Stomach (tissue), 8 donors: ENCODE measurements at regions not wholly inside any gene's neighbourhood (a gene's known extent, or its start where the extent isn't known, plus 50 kb on each side); places are given as distances from the start of the nearest gene placed in this dataset.
A peak's percentile ranks its signal among the peaks of the same experiment; 100 is the strongest.

Experiments
- DNase-seq, 2 donors: peaks; one replicate each; pipeline versions ENCODE4 v3.0.0 to v3.0.0-alpha.2; 2013 to 2019
- H3K27ac ChIP-seq, 5 donors: fragments of 200-600 bp in 4 of 5; sonication (generic) in 4 of 5; one replicate each; pipeline ENCODE4 v1.5.1; 2013 to 2019; ENCODE audit warnings: mild to moderate bottlenecking in 1 of 5, moderate library complexity in 1 of 5
- H3K27me3 ChIP-seq, 3 donors: fragments of 200-600 bp; sonication (generic); one replicate each; pipeline ENCODE4 v1.5.1; 2017 to 2019; ENCODE audit warnings: mixed run types in 1 of 3
- H3K36me3 ChIP-seq, 4 donors: fragments of 200-600 bp; sonication (generic); 1 replicate in 3 of 4; 2 replicates in 1 of 4; pipeline ENCODE4 v1.5.1; 2016 to 2019
- H3K4me1 ChIP-seq, 4 donors: fragments of 200-600 bp; sonication (generic); one replicate each; pipeline ENCODE4 v1.5.1; 2016 to 2019
- H3K4me3 ChIP-seq, 4 donors: fragments of 200-600 bp; sonication (generic) in 3 of 4; one replicate each; pipeline ENCODE4 v1.5.1; 2016 to 2019; ENCODE audit warnings: mild to moderate bottlenecking in 1 of 4
- H3K9me3 ChIP-seq, 4 donors: fragments of 200-600 bp; sonication (generic); one replicate each; pipeline ENCODE4 v1.5.1; 2016 to 2019
- CTCF ChIP-seq, 7 experiments: fragments of 450-650 bp in 4 of 7; fragments of 200-600 bp in 3 of 7; sonication (generic) in 3 of 7; IDR thresholded peaks; one replicate each; pipeline ENCODE4 v1.5.1; 2016 to 2019; ENCODE audit warnings: antibody characterized with exemption in 7 of 7, control low read depth in 2 of 7, mild to moderate bottlenecking in 1 of 7
- EP300 ChIP-seq: sonication (generic); formaldehyde crosslinking; IDR thresholded peaks from one replicate; pipeline ENCODE4 v1.6.1; 2017; ENCODE audit warnings: antibody characterized with exemption
- POLR2A ChIP-seq, 4 donors: fragments of 450-650 bp; IDR thresholded peaks; one replicate each; pipeline ENCODE4 v1.6.1; 2016; ENCODE audit warnings: antibody characterized with exemption in 4 of 4, control low read depth in 2 of 4, mild to moderate bottlenecking in 1 of 4, moderate library complexity in 1 of 4
- POLR2AphosphoS5 ChIP-seq, 3 donors: sonication (generic); formaldehyde crosslinking; IDR thresholded peaks; one replicate each; pipeline ENCODE4 v1.6.1; 2016; ENCODE audit warnings: antibody characterized with exemption in 3 of 3
- WGBS, 5 donors: extraction: QIAGEN DNeasy Blood & Tissue Kit in 3 of 5; methylation state at CpG; one replicate each; pipeline versions ENCODE4 v1.1.5 to v1.1.7; 2013 to 2018; 5-methylcytosine and 5-hydroxymethylcytosine counted together
- intact Hi-C: fragments of 100-400 bp; cut with DNase I; formaldehyde crosslinking; loops from one replicate; pipeline ENCODE4 v1.15.1; 2023; ENCODE audit warnings: low total_unique reads
- donor health status: healthy with polysubstance abuse.
- donor health status: Bipolar disorder and iron deficiency.
- donor health status: healthy.

DNA sequence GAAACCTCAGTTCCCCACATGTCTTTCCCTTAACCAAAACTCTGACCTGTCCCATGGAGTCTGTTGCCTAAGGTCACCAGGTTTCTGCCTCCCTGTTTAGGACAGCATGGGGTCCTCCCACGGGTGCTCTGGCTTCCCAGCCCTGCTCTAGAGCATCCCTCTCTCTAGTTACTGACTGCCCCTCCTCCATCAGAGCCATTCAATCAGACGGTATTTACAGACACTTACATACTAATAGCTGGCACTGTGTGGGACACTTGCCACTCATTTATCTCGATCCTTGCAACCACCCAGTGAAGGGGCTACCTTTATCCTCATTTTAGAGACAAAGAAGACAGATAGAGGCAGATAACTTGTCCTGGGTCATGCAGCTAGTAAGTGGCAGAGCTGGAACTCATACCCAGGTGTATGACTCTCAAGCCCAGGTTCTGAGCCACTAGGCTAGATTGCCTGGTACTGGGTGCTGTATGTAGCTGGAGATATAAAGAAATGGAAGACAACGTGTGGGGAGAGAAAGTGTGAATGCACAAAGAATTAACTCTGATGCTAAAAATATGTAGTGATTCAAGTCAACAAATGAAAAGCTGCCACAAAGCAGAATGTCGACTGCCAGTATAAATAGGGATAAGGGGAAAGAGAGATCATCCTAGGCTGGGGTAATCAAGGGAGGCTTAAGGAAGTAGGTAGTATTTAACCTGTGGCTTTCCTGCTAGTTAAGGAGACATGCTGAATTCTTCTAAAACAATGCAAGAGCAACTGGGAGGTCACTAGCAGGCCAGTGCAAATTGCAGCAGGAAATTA is 52.5 kb upstream of the PDE8B start:
- H3K27me3 ChIP-seq: no peaks in the 10 kb centered on the region
- intact Hi-C loops: no loop called here
- H3K4me1 ChIP-seq: no peaks in the 10 kb centered on the region
- H3K27ac ChIP-seq: no peak overlapping the region
- TF ChIP-seq POLR2AphosphoS5 (IDR thresholded peaks at IDR 0.05): no peak
- no peak for TF ChIP-seq POLR2A (IDR thresholded peaks at IDR 0.05)
- no peak for TF ChIP-seq CTCF (IDR thresholded peaks at IDR 0.05)
- TF ChIP-seq EP300: no peak
- 34 to 48% (median 46%) methylated on average over 5 of the region's 5 CpGs for WGBS, 5 donors
- H3K9me3 ChIP-seq: no peaks in the 10 kb centered on the region
- no peaks in the 10 kb centered on the region for H3K36me3 ChIP-seq
- H3K4me3 ChIP-seq: no peak overlapping the region
- DNase-seq: no peak

DNA sequence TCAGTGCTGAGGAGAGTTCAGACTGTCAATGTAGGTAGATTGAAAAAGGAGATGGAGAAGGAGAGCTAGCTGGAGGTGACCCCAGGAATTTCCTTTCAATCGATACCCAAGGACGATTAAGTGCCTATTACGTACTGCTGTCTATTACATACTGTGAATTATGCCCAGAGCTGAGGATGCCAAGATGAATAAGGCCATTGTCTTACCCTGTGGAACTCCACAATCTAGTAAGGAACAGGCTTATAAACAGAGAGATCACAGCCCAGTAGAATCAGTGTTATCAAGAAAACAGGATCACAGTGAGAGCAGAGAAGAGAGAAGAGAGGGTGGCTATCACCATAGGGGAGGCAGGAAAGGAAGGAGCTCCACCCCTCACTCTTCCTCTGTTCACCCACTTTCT is 54.1 kb upstream of the PDE8B start:
- Histone ChIP-seq H3K9me3 (no peaks in the 10 kb centered on the region), H3K27ac (no peak overlapping the region), H3K36me3 (no peaks in the 10 kb centered on the region), H3K27me3 (no peaks in the 10 kb centered on the region), H3K4me3 (no peak overlapping the region), H3K4me1 (no peaks in the 10 kb centered on the region)
- intact Hi-C loops: no loop called here
- no peak for DNase-seq
- WGBS, 5 donors: 70 to 95% (median 92%) methylated on average over 3 of the region's 3 CpGs
- no peak for TF ChIP-seq CTCF (IDR thresholded peaks at IDR 0.05)
- no peak for TF ChIP-seq POLR2AphosphoS5 (IDR thresholded peaks at IDR 0.05)
- no peak for TF ChIP-seq POLR2A (IDR thresholded peaks at IDR 0.05)
- TF ChIP-seq EP300: no peak

DNA sequence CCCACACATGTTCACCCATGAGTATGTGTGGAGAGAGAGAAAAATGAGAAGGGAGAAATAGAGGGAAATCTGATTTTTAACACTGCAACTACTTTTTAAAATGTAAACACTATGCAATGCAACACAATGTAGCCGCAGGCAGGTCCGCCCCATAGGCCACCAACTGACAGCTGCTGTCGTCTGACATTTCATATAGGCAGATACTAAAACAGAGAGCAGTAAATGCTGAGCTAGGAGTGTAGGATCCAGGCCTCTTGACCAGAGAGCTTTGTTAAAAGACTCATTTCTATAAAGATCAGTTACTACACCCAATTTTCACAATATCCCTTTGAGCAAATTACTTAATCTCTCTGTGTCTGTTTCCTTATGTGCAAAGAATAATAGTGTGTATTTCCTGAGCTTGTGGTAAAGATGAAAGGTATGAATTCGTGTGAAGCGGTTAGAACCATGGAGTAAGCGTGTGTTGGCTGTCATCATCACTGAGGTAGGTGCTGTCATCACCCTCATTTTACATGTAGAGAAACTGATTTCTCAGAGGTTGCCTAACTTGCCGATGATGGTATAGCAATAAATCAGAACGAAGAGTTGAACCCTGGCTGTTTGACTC is 55.2 kb upstream of the PDE8B start:
- peak in 1 of 2 donors; percentile 56 for DNase-seq
- TF ChIP-seq POLR2A (IDR thresholded peaks at IDR 0.05) (no peak), CTCF (IDR thresholded peaks at IDR 0.05) (no peak), POLR2AphosphoS5 (IDR thresholded peaks at IDR 0.05) (no peak), EP300 (no peak)
- Histone ChIP-seq H3K4me3 (no peak overlapping the region), H3K27me3 (no peaks in the 10 kb centered on the region), H3K9me3 (no peaks in the 10 kb centered on the region), H3K27ac (no peak overlapping the region), H3K4me1 (no peaks in the 10 kb centered on the region), H3K36me3 (no peaks in the 10 kb centered on the region)
- WGBS, 5 donors: 76 to 92% (median 87%) methylated on average over 8 of the region's 8 CpGs
- intact Hi-C loops: no loop called here

GRCh38 chr5:77152441-77152840 is 58.0 kb upstream of the PDE8B start:
- no peaks in the 10 kb centered on the region for H3K4me1 ChIP-seq
- TF ChIP-seq POLR2AphosphoS5 (IDR thresholded peaks at IDR 0.05) (no peak), EP300 (no peak), CTCF (IDR thresholded peaks at IDR 0.05) (no peak)
- H3K27me3 ChIP-seq: no peaks in the 10 kb centered on the region
- no peaks in the 10 kb centered on the region for H3K9me3 ChIP-seq
- no peaks in the 10 kb centered on the region for H3K36me3 ChIP-seq
- intact Hi-C loops: no loop called here
- no peak overlapping the region for H3K27ac ChIP-seq
- H3K4me3 ChIP-seq: no peak overlapping the region
- 78 to 92% (median 91%) methylated on average over 8 of the region's 8 CpGs for WGBS, 5 donors
- DNase-seq: peak in 1 of 2 donors; percentile 6
